H1 (cell line): ENCODE measurements at regions not wholly inside any gene's neighbourhood (a gene's known extent, or its start where the extent isn't known, plus 50 kb on each side); places are given as distances from the start of the nearest gene placed in this dataset.

Experiments used
- CTCF ChIA-PET: fragments of 300-600 bp; sonication (Branson Sonifier 250); formaldehyde crosslinking; loops from one replicate; lab custom pipeline; 2021; ENCODE audit not compliant: partially characterized antibody; lab: Charles Lee
- POLR2A ChIA-PET: fragments of 300-600 bp; sonication (Branson Sonifier 250); formaldehyde crosslinking; loops from one replicate; lab custom pipeline; 2021; ENCODE audit warnings: inconsistent platforms; ENCODE audit not compliant: partially characterized antibody; lab: Charles Lee
- DNase-seq, 2 experiments: peaks; one replicate each; pipeline versions ENCODE4 v3.0.0 to v3.0.0-alpha.2; 2010 to 2022; ENCODE audit warnings: low spot score in 2 of 2, low read depth in 1 of 2, mixed read lengths in 1 of 2
- FAIRE-seq: peaks from 2 replicates; lab custom pipeline; 2011; peaks lifted over from hg19 to GRCh38; lab: Jason Lieb, UNC
- H2AFZ ChIP-seq: 2 replicates; pipeline ENCODE4 v1.8.1; 2012; ENCODE audit warnings: low read length, inconsistent platforms
- H2AK5ac ChIP-seq: 2 replicates; pipeline ENCODE4 v1.6.1; 2013; ENCODE audit warnings: low read depth, low read length
- H2BK120ac ChIP-seq: replicated peaks from 2 replicates; pipeline ENCODE3; 2013; ENCODE audit warnings: low read depth, low read length, inconsistent platforms
- H2BK12ac ChIP-seq: 2 replicates; pipeline ENCODE4 v1.6.1; 2013; ENCODE audit warnings: low read depth, low read length
- H2BK15ac ChIP-seq: 2 replicates; pipeline ENCODE4 v1.6.1; 2013; ENCODE audit warnings: low read length
- H2BK20ac ChIP-seq: 2 replicates; pipeline ENCODE4 v1.6.1; 2013; ENCODE audit warnings: low read length
- H2BK5ac ChIP-seq: 2 replicates; pipeline ENCODE4 v1.6.1; 2013; ENCODE audit warnings: low read depth, low read length
- H3K14ac ChIP-seq: 2 replicates; pipeline ENCODE4 v1.6.1; 2013; ENCODE audit warnings: inconsistent platforms; ENCODE audit not compliant: insufficient read length
- H3K18ac ChIP-seq: 2 replicates; pipeline ENCODE4 v1.6.1; 2013; ENCODE audit warnings: low read length; ENCODE audit errors: extremely low read depth
- H3K23ac ChIP-seq: 2 replicates; pipeline ENCODE4 v1.6.1; 2013; ENCODE audit warnings: inconsistent platforms; ENCODE audit not compliant: insufficient read length
- H3K23me2 ChIP-seq: 2 replicates; pipeline ENCODE4 v1.6.1; 2013; ENCODE audit warnings: low read depth, low read length
- H3K27ac ChIP-seq: 2 replicates; pipeline ENCODE4 v1.6.1; 2011; ENCODE audit warnings: low read depth, low read length, inconsistent platforms
- H3K27me3 ChIP-seq, 4 experiments: replicated peaks in 1 of 4; 1 replicate in 1 of 4; 2 replicates in 3 of 4; pipeline versions ENCODE4 v1.6.1 to v1.8.1; 2011 to 2013; ENCODE audit warnings: low read length in 3 of 4, mild to moderate bottlenecking in 3 of 4, inconsistent platforms in 2 of 4, mixed read lengths in 2 of 4, moderate library complexity in 1 of 4; ENCODE audit not compliant: control insufficient read depth in 3 of 4, insufficient read depth in 3 of 4; ENCODE audit errors: extremely low read depth in 1 of 4
- H3K36me3 ChIP-seq, 4 experiments: 2 replicates each; pipeline versions ENCODE4 v1.6.1 to v1.8.1; 2011 to 2013; ENCODE audit warnings: mild to moderate bottlenecking in 4 of 4, low read length in 3 of 4, moderate library complexity in 2 of 4, control low read depth in 1 of 4, inconsistent platforms in 1 of 4; ENCODE audit not compliant: insufficient read depth in 4 of 4, control insufficient read depth in 2 of 4
- H3K4ac ChIP-seq: replicated peaks from 2 replicates; pipeline ENCODE3; 2013; ENCODE audit warnings: low read length, low read depth, mixed read lengths, inconsistent platforms; ENCODE audit not compliant: insufficient read length
- H3K4me1 ChIP-seq, 4 experiments: replicated peaks in 1 of 4; 1 replicate in 1 of 4; 2 replicates in 3 of 4; pipeline versions ENCODE4 v1.6.1 to v1.8.1; 2011 to 2013; ENCODE audit warnings: low read length in 3 of 4, inconsistent platforms in 2 of 4, mixed read lengths in 1 of 4; ENCODE audit not compliant: insufficient read depth in 4 of 4, control insufficient read depth in 3 of 4
- H3K4me2 ChIP-seq, 2 experiments: 2 replicates each; pipeline versions ENCODE4 v1.6.1 to v1.8.1; 2011 to 2013; ENCODE audit warnings: low read depth in 2 of 2, low read length in 2 of 2, control low read depth in 1 of 2, inconsistent platforms in 1 of 2, mild to moderate bottlenecking in 1 of 2; ENCODE audit not compliant: insufficient read depth in 1 of 2
- H3K4me3 ChIP-seq, 4 experiments: fragments of 200-600, 300-600 bp in 1 of 4; sonication (generic), shearing (Covaris generic), sonication (Bioruptor Twin) in 1 of 4; 2 replicates each; pipeline versions ENCODE4 v1.5.1 to v1.8.1; 2011 to 2016; ENCODE audit warnings: low read length in 4 of 4, low read depth in 3 of 4, control low read depth in 2 of 4, inconsistent platforms in 2 of 4, mild to moderate bottlenecking in 2 of 4, mixed read lengths in 1 of 4, moderate library complexity in 1 of 4; ENCODE audit not compliant: insufficient read depth in 2 of 4; ENCODE audit errors: extremely low read depth in 1 of 4
- H3K56ac ChIP-seq: replicated peaks from 2 replicates; pipeline ENCODE3; 2013; ENCODE audit warnings: low read depth, mild to moderate bottlenecking, mixed read lengths, low read length, inconsistent platforms; ENCODE audit not compliant: insufficient read length
- H3K79me1 ChIP-seq: 2 replicates; pipeline ENCODE4 v1.6.1; 2013; ENCODE audit warnings: low read depth, low read length, control low read depth
- H3K79me2 ChIP-seq, 2 experiments: 2 replicates each; pipeline versions ENCODE4 v1.6.1 to v1.8.1; 2012 to 2013; ENCODE audit warnings: low read length in 2 of 2, mild to moderate bottlenecking in 2 of 2, inconsistent platforms in 1 of 2; ENCODE audit not compliant: insufficient read depth in 2 of 2, control insufficient read depth in 1 of 2
- H3K9ac ChIP-seq, 4 experiments: replicated peaks in 1 of 4; 1 replicate in 1 of 4; 2 replicates in 3 of 4; pipeline versions ENCODE4 v1.6.1 to v1.8.1; 2011 to 2013; ENCODE audit warnings: low read depth in 3 of 4, low read length in 3 of 4, control low read depth in 2 of 4, mild to moderate bottlenecking in 2 of 4, moderate library complexity in 2 of 4, inconsistent platforms in 1 of 4; ENCODE audit errors: extremely low read depth in 1 of 4
- H3K9me3 ChIP-seq, 2 experiments: 2 replicates each; pipeline versions ENCODE4 v1.6.1 to v1.8.1; 2012 to 2013; ENCODE audit warnings: mild to moderate bottlenecking in 2 of 2, moderate library complexity in 2 of 2, control low read depth in 1 of 2, inconsistent platforms in 1 of 2, low read depth in 1 of 2, low read length in 1 of 2, mixed read lengths in 1 of 2; ENCODE audit not compliant: insufficient read depth in 2 of 2
- H4K20me1 ChIP-seq, 2 experiments: replicated peaks in 1 of 2; 2 replicates each; pipeline versions ENCODE3 to v1.8.1; 2011 to 2013; ENCODE audit warnings: inconsistent platforms in 2 of 2, low read length in 2 of 2, mild to moderate bottlenecking in 1 of 2; ENCODE audit not compliant: insufficient read depth in 2 of 2, control insufficient read depth in 1 of 2
- H4K5ac ChIP-seq: 2 replicates; pipeline ENCODE4 v1.6.1; 2013; ENCODE audit warnings: low read length, low read depth, mixed read lengths, inconsistent platforms; ENCODE audit not compliant: insufficient read length
- H4K8ac ChIP-seq: 2 replicates; pipeline ENCODE4 v1.8.0; 2013; ENCODE audit warnings: mild to moderate bottlenecking, moderate library complexity, low read length, inconsistent platforms; ENCODE audit not compliant: insufficient read depth; ENCODE audit errors: extremely low read depth
- H4K91ac ChIP-seq: replicated peaks from 2 replicates; pipeline ENCODE3; 2013; ENCODE audit warnings: low read length, mixed read lengths, inconsistent platforms; ENCODE audit not compliant: insufficient read length
- JUN ChIP-seq: IDR thresholded peaks from 2 replicates; pipeline ENCODE4 v1.6.1; 2011; ENCODE audit warnings: low read depth, mild to moderate bottlenecking, improper control_type of control experiment, low read length
- KDM5A ChIP-seq: fragments of 200-600 bp; IDR thresholded peaks from 2 replicates; pipeline ENCODE4 v1.7.1; 2012; ENCODE audit warnings: mild to moderate bottlenecking, low read length, inconsistent platforms, mixed read lengths
- SIN3A ChIP-seq, 2 experiments: IDR thresholded peaks in 1 of 2; conservative IDR thresholded peaks in 1 of 2; 2 replicates each; pipeline ENCODE4 v1.6.1; 2011 to 2012; ENCODE audit warnings: low read length in 2 of 2, improper control_type of control experiment in 1 of 2, low read depth in 1 of 2, mild to moderate bottlenecking in 1 of 2
- SP4 ChIP-seq: IDR thresholded peaks from 2 replicates; pipeline ENCODE4 v1.6.1; 2012; ENCODE audit warnings: low read length, inconsistent platforms
- WGBS, 2 experiments: shearing (Covaris generic) in 1 of 2; methylation state at CpG; one replicate each; pipeline versions ENCODE4 v1.1.6 to v1.1.7; 2013 to 2015; ENCODE audit warnings: low lambda C conversion rate in 2 of 2, mixed read lengths in 2 of 2, inconsistent platforms in 1 of 2, low coverage in 1 of 2, missing lambda C conversion rate in 1 of 2; ENCODE audit not compliant: insufficient replicate concordance in 2 of 2, insufficient coverage in 1 of 2, insufficient read length in 1 of 2; ENCODE audit errors: extremely low coverage in 1 of 2, missing lambda C conversion rate in 1 of 2; 5-methylcytosine and 5-hydroxymethylcytosine counted together
- TF ChIP-seq, protein P1 (sequence below): IDR thresholded peaks from 2 replicates; pipeline ENCODE4 v1.6.1; 2011; ENCODE audit warnings: low read depth, mild to moderate bottlenecking, low read length; ENCODE audit not compliant: insufficient read depth
- TF ChIP-seq, protein P2 (sequence below): IDR thresholded peaks from 2 replicates; pipeline ENCODE4 v1.6.1; 2012; ENCODE audit warnings: inconsistent platforms

DNA sequence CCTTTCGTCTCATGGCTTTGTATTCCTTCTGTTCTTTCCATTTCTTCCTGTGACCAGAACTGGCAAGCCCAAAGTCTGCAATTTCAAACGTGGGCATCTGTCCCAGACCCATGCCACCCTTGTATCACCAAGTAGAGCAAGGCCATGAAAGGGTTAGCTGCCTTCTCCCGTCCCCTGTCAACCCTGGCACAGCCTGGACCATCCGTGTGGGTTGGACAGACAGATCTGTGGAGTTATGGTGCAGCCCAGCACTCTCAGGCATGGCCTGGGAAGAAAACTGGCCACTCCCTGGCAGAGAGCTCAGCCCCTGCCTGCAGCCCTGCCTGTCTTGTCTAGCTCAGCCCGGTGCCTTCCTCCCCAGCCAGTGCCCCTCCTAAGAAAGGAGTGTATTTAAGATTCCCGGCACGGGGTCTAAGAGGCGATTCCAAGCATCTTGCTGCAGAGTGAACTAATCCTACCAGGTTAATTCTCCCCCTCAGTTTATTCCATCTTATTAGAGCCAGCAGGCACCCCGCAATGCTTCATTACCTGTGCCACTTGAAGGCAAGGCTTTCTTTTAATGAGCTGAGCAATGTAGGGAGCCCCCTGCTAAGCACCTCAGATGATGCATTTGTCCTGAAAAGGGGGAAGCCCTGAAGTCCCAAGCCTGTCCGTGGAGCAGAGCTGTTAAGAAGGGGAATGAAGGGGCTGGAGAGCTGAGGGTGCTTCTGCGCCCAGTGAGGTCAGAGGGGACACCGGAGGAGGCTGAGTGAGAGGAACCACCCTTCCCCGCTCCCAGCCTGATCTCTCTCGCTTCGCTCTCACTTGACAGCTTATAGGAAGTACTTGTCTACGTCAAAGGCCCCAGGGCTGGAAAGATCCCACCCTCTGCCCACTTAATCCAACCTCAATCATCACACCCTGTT is 130.6 kb downstream of the SPATA19 start:
- H2AK5ac ChIP-seq = no peak overlapping the region
- CTCF ChIA-PET = interaction anchor here (0.8 to 5.0 kb wide), 7 partner anchors 18 to 976 kb away, joined by 3 to 14 read pairs (median 4); no protein-coding TSS in a partner anchor
- WGBS, 2 experiments = 73% methylated on average over 16 of the region's 16 CpGs; no CpG with 5 or more reads in 1 of the 2 experiments
- H3K27me3 ChIP-seq = peaks cover 0 to 12% (median 2%) of the 10 kb centered on the region in 4 experiments; a peak in 4 of 7 replicates
- H2AFZ ChIP-seq = no peak overlapping the region
- H2BK5ac ChIP-seq = no peak overlapping the region
- H3K36me3 ChIP-seq = no peaks in the 10 kb centered on the region
- no peak overlapping the region for H2BK120ac ChIP-seq
- no peak overlapping the region for H3K14ac ChIP-seq
- POLR2A ChIA-PET = no interaction called here
- H3K4me3 ChIP-seq = 0 out of 8 replicates have a peak overlapping the region, but pooled peaks of 1 of the 4 experiments have one; percentile 5
- no peak overlapping the region for H4K91ac ChIP-seq
- no peak overlapping the region for H4K5ac ChIP-seq
- TF ChIP-seq SP4 (no peak), SIN3A (conservative IDR thresholded peaks at IDR 0.05 in 1 of 2, IDR thresholded peaks at IDR 0.05 in 1 of 2; ENCODE audit: low read depth in 1 of 2, low read length in 2 of 2) (no peak), JUN (no peak), KDM5A (no peak)
- TF ChIP-seq, protein P1, sequence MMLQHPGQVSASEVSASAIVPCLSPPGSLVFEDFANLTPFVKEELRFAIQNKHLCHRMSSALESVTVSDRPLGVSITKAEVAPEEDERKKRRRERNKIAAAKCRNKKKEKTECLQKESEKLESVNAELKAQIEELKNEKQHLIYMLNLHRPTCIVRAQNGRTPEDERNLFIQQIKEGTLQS = no peak
- TF ChIP-seq, protein P2, sequence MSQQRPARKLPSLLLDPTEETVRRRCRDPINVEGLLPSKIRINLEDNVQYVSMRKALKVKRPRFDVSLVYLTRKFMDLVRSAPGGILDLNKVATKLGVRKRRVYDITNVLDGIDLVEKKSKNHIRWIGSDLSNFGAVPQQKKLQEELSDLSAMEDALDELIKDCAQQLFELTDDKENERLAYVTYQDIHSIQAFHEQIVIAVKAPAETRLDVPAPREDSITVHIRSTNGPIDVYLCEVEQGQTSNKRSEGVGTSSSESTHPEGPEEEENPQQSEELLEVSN = no peak
- TF ChIP-seq, all 59 proteins: peak for 0
- Histone ChIP-seq H3K23me2 (no peaks in the 10 kb centered on the region; the same call in 1 of the 2 replicates), H3K4me1 (peaks cover 0 to 38% (median 10%) of the 10 kb centered on the region in 4 experiments; a peak in 6 of 7 replicates), H2BK15ac (peak overlapping the region; percentile 21), H3K4me2 (no peak overlapping the region; a peak in 1 of 4 replicates), H4K8ac (no peak overlapping the region), H3K23ac (no peak overlapping the region), H4K20me1 (no peaks in the 10 kb centered on the region), H3K56ac (no peak overlapping the region), H2BK20ac (no peak overlapping the region), H2BK12ac (peak overlapping the region; percentile 42; the same call in 1 of the 2 replicates), H3K18ac (peak overlapping the region; percentile 51), H3K79me1 (no peaks in the 10 kb centered on the region), H3K9me3 (no peaks in the 10 kb centered on the region), H3K79me2 (no peaks in the 10 kb centered on the region), H3K4ac (no peak overlapping the region), H3K9ac (no peak overlapping the region), H3K27ac (no peak overlapping the region)
- FAIRE-seq = no peak
- no peak for DNase-seq
